ENCODE measurements at regions not wholly inside any gene's neighbourhood (a gene's known extent, or its start where the extent isn't known, plus 50 kb on each side); places are given as distances from the start of the nearest gene placed in this dataset.
"Not testable (repeated sequence)": the region's sequence is repeated elsewhere in the genome, so short reads cannot be mapped to it uniquely, and the experiment has no call there.

- Histone ChIP-seq H3K9me3 (ENCODE audit: control insufficient read depth, low read length) (no peaks in the 10 kb centered on the region), H3K4me1 (ENCODE audit: control insufficient read depth, insufficient read depth, low read length, poor library complexity, severe bottlenecking) (no peaks in the 10 kb centered on the region), H3K36me3 (ENCODE audit: control insufficient read depth, insufficient read depth, low read length) (no peaks in the 10 kb centered on the region), H3K4me3 (ENCODE audit: extremely low read depth, insufficient read depth, low read length, poor library complexity, severe bottlenecking) (no peak overlapping the region), H3K27ac (ENCODE audit: low read depth, low read length, severe bottlenecking) (no peak overlapping the region)
Observed at GRCh38 chr13:55572408-55572807, 1568.3 kb upstream of the PRR20A start.

DNA sequence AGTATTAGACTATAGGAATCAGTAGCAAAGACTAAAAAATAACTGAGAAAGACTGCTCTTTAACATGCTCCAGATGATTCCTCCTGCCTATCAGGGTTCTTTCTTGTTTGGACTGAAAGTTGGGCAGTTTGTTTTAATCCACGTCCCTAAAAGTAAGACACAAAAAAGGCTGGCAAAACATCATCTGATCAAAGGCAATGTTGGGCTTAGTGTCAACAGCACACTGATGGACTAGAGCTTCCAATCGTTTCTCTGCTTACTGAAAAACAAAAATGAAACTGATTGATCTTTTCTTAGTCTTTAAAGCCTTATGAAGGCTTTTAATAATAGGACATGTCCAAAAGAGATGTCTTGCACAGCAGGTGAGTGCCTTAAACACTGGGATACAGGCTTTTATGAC is 1567.9 kb upstream of the PRR20A start:
- H3K9me3 ChIP-seq (ENCODE audit: control insufficient read depth, low read length): no peaks in the 10 kb centered on the region
- WGBS, 2 experiments (ENCODE audit: insufficient coverage in 2 of 2): 38 to 60% methylated on average over 1 to 2 of the region's 2 CpGs
- H3K27ac ChIP-seq (ENCODE audit: low read depth, low read length, severe bottlenecking): no peak overlapping the region
- no peak overlapping the region for H3K4me3 ChIP-seq (ENCODE audit: extremely low read depth, insufficient read depth, low read length, poor library complexity, severe bottlenecking)
- H3K4me1 ChIP-seq (ENCODE audit: control insufficient read depth, insufficient read depth, low read length, poor library complexity, severe bottlenecking): no peaks in the 10 kb centered on the region
- H3K36me3 ChIP-seq (ENCODE audit: control insufficient read depth, insufficient read depth, low read length): no peaks in the 10 kb centered on the region

- no peak overlapping the region for H3K4me3 ChIP-seq (ENCODE audit: extremely low read depth, insufficient read depth, low read length, poor library complexity, severe bottlenecking)
- H3K4me1 ChIP-seq (ENCODE audit: control insufficient read depth, insufficient read depth, low read length, poor library complexity, severe bottlenecking): no peaks in the 10 kb centered on the region
Observed at GRCh38 chr13:55573565-55573964, 1567.2 kb upstream of the PRR20A start.

DNA sequence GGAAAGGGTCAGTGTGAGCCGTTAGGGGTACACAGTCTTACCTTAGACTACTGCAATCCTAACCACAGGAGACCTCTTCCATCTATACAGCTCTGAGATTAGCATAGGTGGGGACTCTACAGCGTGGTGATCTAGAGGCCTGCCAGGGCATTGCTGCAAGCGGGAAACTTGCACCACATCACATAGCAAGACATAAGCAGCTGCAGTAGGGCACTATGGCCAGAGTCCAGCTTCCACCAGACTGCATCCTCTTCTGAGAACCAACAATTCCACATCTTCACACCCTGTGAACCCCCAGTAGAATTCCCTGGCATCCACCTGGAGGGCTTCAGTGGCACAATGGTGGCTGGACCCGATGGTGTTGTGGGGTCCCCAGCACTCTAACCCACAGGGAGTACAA is 1564.3 kb upstream of the PRR20A start:
- no peaks in the 10 kb centered on the region for H3K9me3 ChIP-seq (ENCODE audit: control insufficient read depth, low read length)
- no peak overlapping the region for H3K4me3 ChIP-seq (ENCODE audit: extremely low read depth, insufficient read depth, low read length, poor library complexity, severe bottlenecking)
- 60 to 93% methylated on average over 2 to 3 of the region's 4 CpGs for WGBS, 2 experiments (ENCODE audit: insufficient coverage in 2 of 2)
- no peaks in the 10 kb centered on the region for H3K36me3 ChIP-seq (ENCODE audit: control insufficient read depth, insufficient read depth, low read length)
- H3K27ac ChIP-seq (ENCODE audit: low read depth, low read length, severe bottlenecking): no peak overlapping the region
- H3K4me1 ChIP-seq (ENCODE audit: control insufficient read depth, insufficient read depth, low read length, poor library complexity, severe bottlenecking): no peaks in the 10 kb centered on the region

More at GRCh38 chr13:55573565-55573964, 1567.2 kb upstream of the PRR20A start:
- Histone ChIP-seq H3K9me3 (ENCODE audit: control insufficient read depth, low read length) (no peaks in the 10 kb centered on the region), H3K36me3 (ENCODE audit: control insufficient read depth, insufficient read depth, low read length) (no peaks in the 10 kb centered on the region), H3K27ac (ENCODE audit: low read depth, low read length, severe bottlenecking) (no peak overlapping the region)

GRCh38 chr13:55577082-55577846 is 1563.5 kb upstream of the PRR20A start:
- no peak overlapping the region for H3K27ac ChIP-seq (ENCODE audit: low read depth, low read length, severe bottlenecking)
- no peak overlapping the region for H3K4me3 ChIP-seq (ENCODE audit: extremely low read depth, insufficient read depth, low read length, poor library complexity, severe bottlenecking)
- no peaks in the 10 kb centered on the region for H3K9me3 ChIP-seq (ENCODE audit: control insufficient read depth, low read length)
- no peaks in the 10 kb centered on the region for H3K4me1 ChIP-seq (ENCODE audit: control insufficient read depth, insufficient read depth, low read length, poor library complexity, severe bottlenecking)
- H3K36me3 ChIP-seq (ENCODE audit: control insufficient read depth, insufficient read depth, low read length): no peaks in the 10 kb centered on the region
- WGBS, 2 experiments (ENCODE audit: insufficient coverage in 2 of 2): no CpG with 5 or more reads among the region's 1 CpG

DNA sequence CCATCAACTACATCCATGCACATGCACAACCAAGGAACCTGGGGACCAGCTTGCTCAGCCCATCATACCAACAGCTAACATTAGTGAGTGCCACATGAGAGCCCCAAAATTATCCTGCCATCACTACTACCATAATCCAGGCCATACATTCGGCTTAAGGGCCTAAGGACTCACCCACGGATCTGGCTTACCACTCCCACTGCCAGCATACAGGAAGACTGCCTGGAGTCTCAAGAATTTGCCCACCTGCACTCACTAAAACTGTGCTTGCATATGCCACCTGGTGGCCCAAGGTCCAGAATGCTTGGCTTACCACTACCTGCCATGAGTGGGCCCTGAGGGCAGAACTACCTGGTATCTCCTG is 1562.9 kb upstream of the PRR20A start:
- Histone ChIP-seq H3K4me3 (ENCODE audit: extremely low read depth, insufficient read depth, low read length, poor library complexity, severe bottlenecking) (no peak overlapping the region), H3K27ac (ENCODE audit: low read depth, low read length, severe bottlenecking) (no peak overlapping the region), H3K36me3 (ENCODE audit: control insufficient read depth, insufficient read depth, low read length) (no peaks in the 10 kb centered on the region), H3K9me3 (ENCODE audit: control insufficient read depth, low read length) (no peaks in the 10 kb centered on the region), H3K4me1 (ENCODE audit: control insufficient read depth, insufficient read depth, low read length, poor library complexity, severe bottlenecking) (no peaks in the 10 kb centered on the region)
- WGBS, 2 experiments (ENCODE audit: insufficient coverage in 2 of 2): 32% methylated on average over 2 of the region's 2 CpGs; no CpG with 5 or more reads in 1 of the 2 experiments

GRCh38 chr13:55582294-55582693 is 1558.4 kb upstream of the PRR20A start:
- 0% methylated on average over 1 of the region's 4 CpGs; no CpG with 5 or more reads in 1 of the 2 experiments for WGBS, 2 experiments (ENCODE audit: insufficient coverage in 2 of 2)
- H3K9me3 ChIP-seq (ENCODE audit: control insufficient read depth, low read length); H3K36me3 ChIP-seq (ENCODE audit: control insufficient read depth, insufficient read depth, low read length); H3K4me3 ChIP-seq (ENCODE audit: extremely low read depth, insufficient read depth, low read length, poor library complexity, severe bottlenecking); H3K4me1 ChIP-seq (ENCODE audit: control insufficient read depth, insufficient read depth, low read length, poor library complexity, severe bottlenecking); H3K27ac ChIP-seq (ENCODE audit: low read depth, low read length, severe bottlenecking): not testable (repeated sequence)

DNA sequence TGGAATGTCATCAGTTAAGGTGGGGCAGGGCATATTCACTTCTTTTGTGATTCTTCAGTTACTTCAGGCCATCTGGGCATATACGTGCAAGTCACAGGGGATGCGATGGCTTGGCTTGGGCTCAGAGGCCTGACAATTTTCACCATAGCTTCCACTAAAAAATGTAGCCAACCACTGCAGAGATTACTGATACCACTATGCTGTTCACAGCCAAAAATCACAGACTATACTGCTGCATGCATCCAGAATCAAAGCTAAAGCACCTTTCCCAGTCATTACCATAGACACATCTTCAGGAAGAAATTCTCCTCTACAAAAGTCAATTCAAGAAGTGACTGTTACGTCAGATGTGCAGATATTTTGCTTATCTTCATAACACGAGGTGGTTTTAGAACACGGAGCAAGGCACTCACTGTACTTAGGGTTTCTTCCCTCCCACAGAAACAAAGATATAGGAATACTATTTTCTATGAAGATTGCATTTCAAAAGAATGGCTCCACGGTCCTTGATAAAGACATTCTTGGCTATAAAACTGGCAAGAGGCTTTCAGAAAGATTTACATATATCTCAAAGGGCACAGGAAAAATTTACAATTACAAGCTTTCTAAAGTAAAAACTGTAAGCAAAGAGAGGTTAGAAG is 1556.6 kb upstream of the PRR20A start:
- H3K27ac ChIP-seq (ENCODE audit: low read depth, low read length, severe bottlenecking): no peak overlapping the region
- no peaks in the 10 kb centered on the region for H3K9me3 ChIP-seq (ENCODE audit: control insufficient read depth, low read length)
- WGBS, 2 experiments (ENCODE audit: insufficient coverage in 2 of 2): 31 to 67% methylated on average over 1 to 3 of the region's 6 CpGs
- no peaks in the 10 kb centered on the region for H3K36me3 ChIP-seq (ENCODE audit: control insufficient read depth, insufficient read depth, low read length)
- no peaks in the 10 kb centered on the region for H3K4me1 ChIP-seq (ENCODE audit: control insufficient read depth, insufficient read depth, low read length, poor library complexity, severe bottlenecking)
- no peak overlapping the region for H3K4me3 ChIP-seq (ENCODE audit: extremely low read depth, insufficient read depth, low read length, poor library complexity, severe bottlenecking)

DNA sequence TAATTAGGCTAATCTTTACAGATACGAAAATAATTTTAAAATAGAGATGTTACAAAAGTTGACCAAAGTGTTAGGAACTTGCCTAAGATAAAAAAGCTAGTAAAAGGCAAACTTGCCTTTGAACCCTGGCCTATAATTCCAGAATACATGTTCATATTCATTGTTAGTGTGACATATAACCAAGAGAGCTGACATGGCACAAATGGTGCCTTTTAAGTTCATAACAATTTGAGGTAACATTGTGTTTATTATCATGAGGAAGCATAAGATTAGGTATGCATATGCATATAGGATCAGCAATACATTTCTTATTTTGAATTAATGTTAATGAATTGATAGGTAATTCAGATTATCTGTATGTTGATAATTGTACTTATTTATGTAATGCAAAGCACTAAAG is 1537.9 kb upstream of the PRR20A start:
- no peaks in the 10 kb centered on the region for H3K36me3 ChIP-seq (ENCODE audit: control insufficient read depth, insufficient read depth, low read length)
- WGBS, 2 experiments (ENCODE audit: insufficient coverage in 2 of 2): no CpG with 5 or more reads among the region's 1 CpG
- H3K4me3 ChIP-seq (ENCODE audit: extremely low read depth, insufficient read depth, low read length, poor library complexity, severe bottlenecking): no peak overlapping the region
- no peaks in the 10 kb centered on the region for H3K9me3 ChIP-seq (ENCODE audit: control insufficient read depth, low read length)
- no peak overlapping the region for H3K27ac ChIP-seq (ENCODE audit: low read depth, low read length, severe bottlenecking)
- H3K4me1 ChIP-seq (ENCODE audit: control insufficient read depth, insufficient read depth, low read length, poor library complexity, severe bottlenecking): no peaks in the 10 kb centered on the region

GRCh38 chr13:55606045-55606665 is 1534.6 kb upstream of the PRR20A start:
- no peaks in the 10 kb centered on the region for H3K9me3 ChIP-seq (ENCODE audit: control insufficient read depth, low read length)
- no peak overlapping the region for H3K4me3 ChIP-seq (ENCODE audit: extremely low read depth, insufficient read depth, low read length, poor library complexity, severe bottlenecking)
- H3K27ac ChIP-seq (ENCODE audit: low read depth, low read length, severe bottlenecking): no peak overlapping the region
- no peaks in the 10 kb centered on the region for H3K4me1 ChIP-seq (ENCODE audit: control insufficient read depth, insufficient read depth, low read length, poor library complexity, severe bottlenecking)
- WGBS, 2 experiments (ENCODE audit: insufficient coverage in 2 of 2): 93 to 95% methylated on average over 11 to 19 of the region's 20 CpGs
- H3K36me3 ChIP-seq (ENCODE audit: control insufficient read depth, insufficient read depth, low read length): no peaks in the 10 kb centered on the region

Data from mesodermal cell (in vitro differentiated cells).